ENCODE measurements at regions not wholly inside any gene's neighbourhood (a gene's known extent, or its start where the extent isn't known, plus 50 kb on each side); places are given as distances from the start of the nearest gene placed in this dataset.

DNA sequence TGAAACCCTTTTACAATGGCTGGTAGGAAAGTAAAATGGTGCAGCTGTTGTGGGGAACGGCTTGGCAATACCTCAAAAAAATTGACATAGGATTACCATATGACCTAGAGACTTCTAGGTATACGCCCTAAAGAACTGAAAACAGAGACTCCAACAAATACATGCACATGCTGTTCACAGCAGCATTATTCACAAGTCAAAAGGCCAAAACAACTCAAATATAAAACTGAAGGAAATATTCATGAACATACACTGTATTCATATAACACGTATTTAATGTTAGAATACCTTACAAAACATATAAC lies 74.6 kb downstream of the FOXA2 start:
- H3K4me1 Mint-ChIP-seq: no peaks in the 10 kb centered on the region
- DNase-seq: no peak
- H3K27me3 Mint-ChIP-seq: no peaks in the 10 kb centered on the region
- no peak overlapping the region for H3K27ac Mint-ChIP-seq
- ATAC-seq: no peak
- no peak overlapping the region for H3K4me3 Mint-ChIP-seq
- peaks cover 0 to 7% of the 10 kb centered on the region in 2 donors for H3K9me3 Mint-ChIP-seq

- Mint-ChIP-seq H3K27me3 (no peaks in the 10 kb centered on the region), H3K4me3 (no peak overlapping the region), H3K4me1 (no peaks in the 10 kb centered on the region), H3K27ac (no peak overlapping the region), H3K9me3 (peaks cover 0 to 7% of the 10 kb centered on the region in 2 donors)
- ATAC-seq (no peak), DNase-seq (no peak)
Observed at GRCh38 chr20:22509090-22509842, 75.1 kb downstream of the FOXA2 start.

DNA sequence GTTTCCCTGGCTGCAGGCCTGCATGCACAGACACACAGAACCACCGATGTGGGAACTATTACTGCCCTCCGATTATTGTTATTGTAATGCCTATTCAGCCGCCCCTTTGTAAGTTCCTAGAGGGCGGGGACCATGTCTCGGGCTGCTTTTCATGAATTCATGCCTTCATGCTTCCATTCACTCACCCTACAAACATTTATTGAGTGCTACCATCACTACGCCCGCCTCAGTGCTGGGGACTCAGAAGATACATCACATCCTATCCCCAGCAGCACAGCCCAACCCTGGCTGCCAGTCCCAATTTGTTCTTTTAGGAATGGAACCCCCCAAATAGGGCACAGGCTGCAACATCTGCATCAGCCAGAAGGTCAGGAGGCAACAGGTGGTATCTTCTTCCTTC lies 75.9 kb downstream of the FOXA2 start:
- Mint-ChIP-seq H3K27me3 (no peaks in the 10 kb centered on the region), H3K4me1 (no peaks in the 10 kb centered on the region), H3K9me3 (peaks cover 0 to 7% of the 10 kb centered on the region in 2 donors), H3K27ac (no peak overlapping the region), H3K4me3 (no peak overlapping the region)
- ATAC-seq (no peak), DNase-seq (no peak)

- Mint-ChIP-seq H3K4me1 (no peaks in the 10 kb centered on the region), H3K4me3 (no peak overlapping the region), H3K27ac (no peak overlapping the region), H3K27me3 (no peaks in the 10 kb centered on the region), H3K9me3 (peaks cover 1 to 14% of the 10 kb centered on the region in 2 donors)
- no peak for ATAC-seq
- DNase-seq: no peak
Observed at GRCh38 chr20:22507240-22507961, 77.0 kb downstream of the FOXA2 start.

DNA sequence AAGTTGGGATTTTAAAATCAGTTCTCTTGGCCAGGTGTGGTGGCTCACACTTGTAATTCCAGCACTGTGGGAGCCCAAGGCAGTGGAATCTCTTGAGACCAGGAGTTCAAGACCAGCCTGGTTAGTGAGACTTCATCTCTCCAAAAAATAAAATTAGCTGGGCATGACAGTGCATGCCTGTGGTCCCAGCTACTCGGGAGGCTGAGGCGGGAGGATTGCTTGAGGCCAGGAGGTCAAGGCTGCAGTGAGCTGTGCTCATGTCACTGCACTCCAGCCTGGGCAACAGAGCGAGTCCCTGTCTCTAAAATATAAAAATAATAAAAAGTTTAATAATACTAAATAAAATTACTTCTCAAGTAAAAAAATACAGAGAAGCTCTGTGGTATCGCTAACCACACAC lies 77.5 kb downstream of the FOXA2 start:
- no peaks in the 10 kb centered on the region for H3K27me3 Mint-ChIP-seq
- H3K27ac Mint-ChIP-seq: no peak overlapping the region
- H3K4me3 Mint-ChIP-seq: no peak overlapping the region
- H3K4me1 Mint-ChIP-seq: no peaks in the 10 kb centered on the region
- ATAC-seq (no peak), DNase-seq (no peak)
- peaks cover 6 to 20% of the 10 kb centered on the region in 2 donors for H3K9me3 Mint-ChIP-seq

DNA sequence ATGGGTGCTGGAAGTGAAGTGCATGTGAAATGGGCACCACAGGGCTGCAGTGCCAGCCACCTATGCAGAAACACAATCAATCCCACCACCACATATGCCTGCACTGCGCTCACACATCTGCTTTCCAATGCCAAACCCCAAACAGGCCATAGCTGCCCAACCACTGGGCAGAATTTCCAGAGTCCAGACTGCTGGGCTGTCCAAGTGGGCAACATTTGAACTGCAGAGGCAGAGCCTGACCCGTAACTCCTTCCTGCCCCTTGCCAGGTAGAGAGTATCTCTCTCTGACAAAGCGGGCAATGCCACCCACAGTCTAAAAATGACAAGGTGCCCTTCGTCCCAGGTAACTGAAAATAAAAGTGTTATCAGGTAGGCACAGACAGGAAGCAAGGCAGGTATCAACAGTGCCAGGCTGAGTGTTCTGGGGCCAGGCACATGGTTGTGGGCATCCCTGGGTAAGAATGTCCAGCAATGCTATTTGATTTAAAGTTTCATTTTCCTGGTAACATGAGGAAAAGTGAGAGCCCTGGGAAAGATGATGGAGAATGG lies 79.5 kb downstream of the FOXA2 start:
- no peak for ATAC-seq
- Mint-ChIP-seq H3K9me3 (peaks cover 6 to 20% of the 10 kb centered on the region in 2 donors), H3K4me3 (no peak overlapping the region), H3K27me3 (no peaks in the 10 kb centered on the region), H3K27ac (no peak overlapping the region), H3K4me1 (no peaks in the 10 kb centered on the region)
- no peak for DNase-seq

DNA sequence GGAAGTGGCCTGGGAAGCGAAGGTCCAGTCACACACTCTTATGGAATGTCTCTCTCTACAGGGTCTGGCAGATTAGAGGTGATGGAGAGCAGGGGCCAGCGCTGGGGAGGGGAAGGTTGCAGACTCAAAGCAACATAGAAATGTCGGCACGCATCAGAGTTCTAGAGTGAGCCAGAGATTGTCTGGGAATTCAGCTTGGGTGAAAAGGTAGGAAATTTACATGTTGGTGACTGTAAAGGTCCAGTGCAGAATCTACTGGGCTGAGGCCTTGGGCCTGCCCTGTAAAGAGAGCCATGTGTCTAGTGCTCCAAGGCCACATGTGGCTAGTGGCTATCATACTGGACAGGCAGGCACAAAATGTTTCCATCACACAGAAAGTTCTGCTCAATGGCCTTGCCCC lies 80.8 kb downstream of the FOXA2 start:
- Mint-ChIP-seq H3K27me3 (no peaks in the 10 kb centered on the region), H3K27ac (no peak overlapping the region), H3K4me1 (no peaks in the 10 kb centered on the region), H3K4me3 (no peak overlapping the region), H3K9me3 (peaks cover 6 to 14% of the 10 kb centered on the region in 2 donors)
- ATAC-seq (no peak), DNase-seq (no peak)

- Mint-ChIP-seq H3K4me1 (no peaks in the 10 kb centered on the region), H3K27ac (no peak overlapping the region), H3K9me3 (peaks cover 6 to 15% of the 10 kb centered on the region in 2 donors), H3K4me3 (no peak overlapping the region), H3K27me3 (no peaks in the 10 kb centered on the region)
- DNase-seq: no peak
- no peak for ATAC-seq
Observed at GRCh38 chr20:22502731-22503191, 81.6 kb downstream of the FOXA2 start.

GRCh38 chr20:22501566-22502344 lies 82.6 kb downstream of the FOXA2 start:
- peaks cover 6 to 20% of the 10 kb centered on the region in 2 donors for H3K9me3 Mint-ChIP-seq
- DNase-seq: no peak
- no peak overlapping the region for H3K4me3 Mint-ChIP-seq
- no peaks in the 10 kb centered on the region for H3K4me1 Mint-ChIP-seq
- H3K27ac Mint-ChIP-seq: no peak overlapping the region
- ATAC-seq: no peak
- no peaks in the 10 kb centered on the region for H3K27me3 Mint-ChIP-seq

DNA sequence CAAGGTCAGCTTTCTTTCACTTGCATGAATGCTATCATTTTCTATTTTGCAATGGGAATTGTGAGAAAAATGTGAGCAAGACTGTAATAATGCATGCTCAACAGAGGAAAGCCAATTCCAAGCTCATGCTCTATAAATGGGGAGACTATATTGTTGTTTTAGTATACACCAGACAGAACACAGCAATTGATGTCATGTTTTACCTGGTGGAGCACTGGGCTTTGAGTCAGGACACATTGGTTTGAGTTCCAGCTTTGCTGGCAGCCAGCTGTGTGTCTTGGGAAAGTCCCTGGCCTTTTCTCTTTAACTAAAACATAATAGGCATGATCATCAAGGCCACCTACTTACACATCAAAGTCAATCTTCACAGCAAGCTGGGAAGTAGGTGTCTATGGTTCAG lies 83.3 kb downstream of the FOXA2 start:
- DNase-seq (no peak), ATAC-seq (no peak)
- Mint-ChIP-seq H3K27me3 (no peaks in the 10 kb centered on the region), H3K4me1 (no peaks in the 10 kb centered on the region), H3K4me3 (no peak overlapping the region), H3K27ac (no peak overlapping the region), H3K9me3 (peaks cover 6 to 20% of the 10 kb centered on the region in 2 donors)

DNA sequence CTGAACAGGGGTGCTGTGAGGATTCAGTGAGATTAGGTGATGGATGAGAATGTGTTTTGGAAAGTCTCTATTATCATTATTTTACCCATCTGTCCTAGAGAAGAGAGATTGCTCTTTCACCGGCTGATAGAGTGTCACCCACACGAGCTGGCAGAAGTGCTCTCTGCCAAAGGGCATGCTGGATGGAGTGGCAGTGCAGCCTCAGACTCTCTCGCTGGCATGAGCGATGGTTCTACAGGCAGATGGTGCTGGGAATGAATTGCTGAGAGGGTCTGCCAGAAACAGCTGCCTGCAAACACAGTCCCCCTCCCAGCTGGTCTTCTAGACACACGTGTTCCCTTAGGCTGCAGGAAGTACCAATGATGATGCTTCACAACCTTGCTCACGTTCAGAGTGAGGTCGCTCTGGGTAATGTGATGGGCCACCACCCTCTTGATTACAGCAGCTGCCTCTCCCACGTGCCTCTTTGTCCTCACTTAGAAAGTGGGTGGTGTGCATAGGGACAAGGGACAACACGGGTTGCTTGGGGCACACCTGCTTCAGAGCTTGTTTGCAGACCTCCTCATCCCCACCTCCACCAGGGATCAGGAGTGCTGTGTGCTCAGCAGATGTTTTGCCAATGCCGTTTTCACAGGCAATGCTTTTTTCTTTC lies 84.7 kb downstream of the FOXA2 start:
- ATAC-seq (no peak), DNase-seq (no peak)
- Mint-ChIP-seq H3K9me3 (peaks cover 6 to 20% of the 10 kb centered on the region in 2 donors), H3K4me3 (no peak overlapping the region), H3K27ac (no peak overlapping the region), H3K4me1 (no peaks in the 10 kb centered on the region), H3K27me3 (no peaks in the 10 kb centered on the region)

DNA sequence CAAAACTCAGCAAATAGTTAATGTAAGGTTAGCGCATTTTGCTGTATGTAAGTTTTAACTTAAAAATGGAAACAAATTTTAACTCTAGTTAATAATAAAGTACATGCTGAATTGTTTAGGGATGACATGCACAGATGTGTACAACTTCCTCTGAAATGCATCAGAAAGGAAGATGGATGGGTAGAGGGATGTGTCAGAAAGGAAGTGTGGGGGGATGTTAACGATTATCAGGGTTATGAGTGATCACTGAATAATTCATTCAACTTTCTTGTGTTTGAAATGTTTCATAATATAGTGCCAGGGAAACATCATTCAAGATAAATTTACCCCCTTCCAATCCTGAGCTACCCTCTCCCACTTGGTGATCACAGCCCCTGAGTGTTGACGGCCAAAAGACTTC lies 87.6 kb downstream of the FOXA2 start:
- DNase-seq: no peak
- H3K27ac Mint-ChIP-seq: no peak overlapping the region
- no peaks in the 10 kb centered on the region for H3K4me1 Mint-ChIP-seq
- no peak for ATAC-seq
- no peaks in the 10 kb centered on the region for H3K27me3 Mint-ChIP-seq
- peaks cover 0 to 7% of the 10 kb centered on the region in 2 donors for H3K9me3 Mint-ChIP-seq
- H3K4me3 Mint-ChIP-seq: no peak overlapping the region

DNA sequence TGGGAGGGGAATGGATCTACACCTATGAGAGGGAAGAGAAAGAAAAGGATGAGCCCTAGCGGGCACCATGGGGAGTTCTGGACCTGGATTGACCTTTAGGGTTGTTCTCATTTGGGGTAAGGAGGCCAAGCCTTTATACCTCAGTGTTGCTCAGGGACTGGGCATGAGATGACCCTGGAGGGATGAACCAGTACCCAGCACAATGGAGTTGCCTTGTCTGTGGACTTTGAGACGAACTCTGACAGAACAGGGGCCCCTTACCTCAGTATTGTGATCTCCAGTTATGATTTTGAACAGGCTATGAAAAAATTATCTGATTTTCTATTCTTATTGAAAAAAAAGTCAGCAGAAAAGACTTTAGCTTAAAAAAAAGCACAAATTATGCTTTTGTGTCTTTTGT lies 88.6 kb downstream of the FOXA2 start:
- no peaks in the 10 kb centered on the region for H3K27me3 Mint-ChIP-seq
- peaks cover 0 to 6% of the 10 kb centered on the region in 2 donors for H3K9me3 Mint-ChIP-seq
- no peaks in the 10 kb centered on the region for H3K4me1 Mint-ChIP-seq
- ATAC-seq: no peak
- H3K4me3 Mint-ChIP-seq: no peak overlapping the region
- no peak overlapping the region for H3K27ac Mint-ChIP-seq
- no peak for DNase-seq

GRCh38 chr20:22495172-22495571 lies 89.2 kb downstream of the FOXA2 start:
- Mint-ChIP-seq H3K4me3 (no peak overlapping the region), H3K4me1 (no peaks in the 10 kb centered on the region), H3K27me3 (no peaks in the 10 kb centered on the region), H3K27ac (no peak overlapping the region), H3K9me3 (peaks cover 0 to 6% of the 10 kb centered on the region in 2 donors)
- DNase-seq: no peak
- no peak for ATAC-seq

- peaks cover 0 to 2% of the 10 kb centered on the region in 2 donors for H3K9me3 Mint-ChIP-seq
- no peak for ATAC-seq
- H3K27me3 Mint-ChIP-seq: no peaks in the 10 kb centered on the region
- no peaks in the 10 kb centered on the region for H3K4me1 Mint-ChIP-seq
- H3K4me3 Mint-ChIP-seq: no peak overlapping the region
- DNase-seq: no peak
- no peak overlapping the region for H3K27ac Mint-ChIP-seq
Observed at GRCh38 chr20:22492497-22492896, 91.9 kb downstream of the FOXA2 start.
